K562 (cell line): ENCODE measurements at regions not wholly inside any gene's neighbourhood (a gene's known extent, or its start where the extent isn't known, plus 50 kb on each side); places are given as distances from the start of the nearest gene placed in this dataset.

Source experiments
- CTCF ChIP-seq, 3 experiments: IDR thresholded peaks in 2 of 3; conservative IDR thresholded peaks in 1 of 3; 2 replicates each; pipeline ENCODE4 v1.5.1; 2011 to 2012; ENCODE audit warnings: low read length in 3 of 3, mild to moderate bottlenecking in 3 of 3, control low read depth in 2 of 3, improper control_type of control experiment in 1 of 3, inconsistent platforms in 1 of 3, low read depth in 1 of 3, mixed read lengths in 1 of 3, moderate library complexity in 1 of 3; ENCODE audit not compliant: insufficient read depth in 2 of 3
- EGR1 ChIP-seq: fragments of 450-650 bp; conservative IDR thresholded peaks from 2 replicates; pipeline ENCODE4 v1.6.1; 2017; ENCODE audit warnings: mild to moderate bottlenecking
- EZH2 ChIP-seq: IDR thresholded peaks from 2 replicates; pipeline ENCODE4 v1.6.1; 2012; ENCODE audit warnings: low read depth, mild to moderate bottlenecking, inconsistent platforms, low read length, borderline replicate concordance
- HDAC6 ChIP-seq: IDR thresholded peaks from 2 replicates; pipeline ENCODE4 v1.6.1; 2012; ENCODE audit warnings: low read depth, mild to moderate bottlenecking, control low read depth, inconsistent platforms, low read length, moderate library complexity
- HNRNPLL ChIP-seq: fragments of 200-400 bp; formaldehyde crosslinking; IDR thresholded peaks from 2 replicates; pipeline ENCODE4 v1.6.1; 2017; ENCODE audit warnings: low read length, low read depth, mild to moderate bottlenecking; ENCODE audit not compliant: poor library complexity, severe bottlenecking
- PHB ChIP-seq: fragments of 250-450 bp; sonication (Bioruptor Pico); IDR thresholded peaks from 2 replicates; pipeline ENCODE4 v1.5.0; 2021
- POLR2AphosphoS5 ChIP-seq: IDR thresholded peaks from 2 replicates; pipeline ENCODE4 v1.6.1; 2011; ENCODE audit warnings: mild to moderate bottlenecking, low read depth, low read length, moderate library complexity; ENCODE audit not compliant: control insufficient read depth, insufficient read depth
- RAD21 ChIP-seq, 2 experiments: fragments of 250-450 bp in 1 of 2; fragments of 450-650 bp in 1 of 2; sonication (Bioruptor Pico) in 1 of 2; formaldehyde crosslinking in 1 of 2; IDR thresholded peaks in 1 of 2; conservative IDR thresholded peaks in 1 of 2; 2 replicates each; pipeline versions ENCODE4 v1.4.0 to v1.8.0; 2020 to 2022; ENCODE audit warnings: mild to moderate bottlenecking in 2 of 2, moderate library complexity in 1 of 2
- RFX5 ChIP-seq: IDR thresholded peaks from 2 replicates; pipeline ENCODE4 v1.6.1; 2011; ENCODE audit warnings: low read depth, mild to moderate bottlenecking, improper control_type of control experiment, low read length
- YBX1 ChIP-seq: fragments of 450-650 bp; IDR thresholded peaks from 2 replicates; pipeline ENCODE4 v1.7.1; 2016; ENCODE audit warnings: mild to moderate bottlenecking

DNA sequence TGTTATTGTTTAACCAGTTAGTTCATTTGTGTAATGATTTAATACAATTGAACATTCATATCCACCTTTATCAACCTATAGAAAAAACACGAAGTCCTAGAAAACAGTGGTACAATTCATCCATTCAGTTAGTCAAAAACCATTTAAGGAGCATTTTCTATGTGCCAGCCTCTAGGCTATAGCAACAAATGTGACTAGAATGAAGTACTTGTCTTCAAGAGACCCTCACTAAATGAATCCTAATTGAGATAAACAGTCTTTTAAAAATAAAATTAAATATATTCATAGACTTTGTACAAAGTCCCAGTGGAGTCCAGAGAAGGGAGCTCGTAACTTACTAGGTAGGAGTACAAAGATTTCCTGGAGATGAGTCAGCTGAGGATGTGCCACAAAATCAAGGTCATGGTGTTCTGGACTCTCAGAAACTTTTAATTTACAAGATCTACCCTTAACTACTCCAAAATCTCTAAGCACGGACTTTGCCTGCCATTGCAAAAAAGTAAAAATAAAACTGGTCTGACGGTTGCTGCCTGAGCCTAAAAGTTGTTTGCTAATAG, 430.7 kb upstream of the DCN start:
- TF ChIP-seq PHB (CRISPR knock-in tag), result no peak
- no peak for TF ChIP-seq POLR2AphosphoS5
- TF ChIP-seq CTCF (IDR thresholded peaks at IDR 0.05 in 2 of 3, conservative IDR thresholded peaks at IDR 0.05 in 1 of 3; ENCODE audit: insufficient read depth in 2 of 3, low read depth in 1 of 3, low read length in 3 of 3), result no peak
- TF ChIP-seq EGR1, result no peak
- no peak for TF ChIP-seq RFX5
- no peak for TF ChIP-seq HDAC6
- no peak for TF ChIP-seq EZH2
- TF ChIP-seq YBX1, result no peak
- TF ChIP-seq RAD21 (CRISPR knock-in tag; conservative IDR thresholded peaks at IDR 0.05 in 1 of 2, IDR thresholded peaks at IDR 0.05 in 1 of 2), result no peak
- TF ChIP-seq HNRNPLL, result no peak
